B cell (primary cell): ENCODE measurements at regions not wholly inside any gene's neighbourhood (a gene's known extent, or its start where the extent isn't known, plus 50 kb on each side); places are given as distances from the start of the nearest gene placed in this dataset.

Experiments
- ATAC-seq: fragments of 200-7000 bp; cut with Tn5 transposase; one replicate; pipeline ENCODE4 v1.10.0; 2021; ENCODE audit warnings: low read depth, mild to moderate bottlenecking, moderate number of reproducible peaks, moderate library complexity
- CTCF ChIA-PET: fragments of 350-600 bp; sonication (Branson Sonifier 250); formaldehyde crosslinking; loops from one replicate; lab custom pipeline; 2021; ENCODE audit warnings: antibody characterized with exemption, inconsistent platforms; lab: Charles Lee
- POLR2A ChIA-PET: fragments of 350-600 bp; sonication (Branson Sonifier 250); formaldehyde crosslinking; loops from one replicate; lab custom pipeline; 2021; ENCODE audit warnings: antibody characterized with exemption; lab: Charles Lee
- DNase-seq: peaks from one replicate; pipeline ENCODE4 v3.0.0; 2013
- H2AFZ ChIP-seq: 2 replicates; pipeline ENCODE4 v1.6.1; 2012; ENCODE audit warnings: mild to moderate bottlenecking, low read depth, low read length; ENCODE audit not compliant: insufficient read depth, poor library complexity, severe bottlenecking
- H3K27ac ChIP-seq, 2 donors: 1 replicate in 1 of 2; 2 replicates in 1 of 2; pipeline ENCODE4 v1.5.1; 2012 to 2013; ENCODE audit warnings: low read length in 2 of 2, mild to moderate bottlenecking in 2 of 2, moderate library complexity in 1 of 2
- H3K27me3 ChIP-seq, 4 experiments: fragments of 200-600 bp in 1 of 4; sonication (generic) in 1 of 4; replicated peaks in 1 of 4; 1 replicate in 2 of 4; 2 replicates in 2 of 4; pipeline versions ENCODE4 v1.6.1 to v1.7.0; 2013 to 2016; ENCODE audit warnings: low read length in 3 of 4, mild to moderate bottlenecking in 2 of 4, mixed read lengths in 1 of 4, moderate library complexity in 1 of 4; ENCODE audit not compliant: insufficient read depth in 4 of 4, control insufficient read depth in 3 of 4; ENCODE audit errors: control extremely low read depth in 1 of 4
- H3K36me3 ChIP-seq, 2 experiments: replicated peaks in 1 of 2; 1 replicate in 1 of 2; 2 replicates in 1 of 2; pipeline versions ENCODE4 v1.6.1 to v1.7.1; 2013; ENCODE audit warnings: low read length in 1 of 2; ENCODE audit not compliant: insufficient read depth in 2 of 2, control insufficient read depth in 1 of 2; ENCODE audit errors: control extremely low read depth in 1 of 2, extremely low read depth in 1 of 2
- H3K4me1 ChIP-seq, 2 donors: fragments of 200-600 bp in 1 of 2; sonication (generic) in 1 of 2; 1 replicate in 1 of 2; 2 replicates in 1 of 2; pipeline versions ENCODE4 v1.5.1 to v1.6.1; 2013 to 2017; ENCODE audit warnings: low read length in 2 of 2; ENCODE audit not compliant: control insufficient read depth in 2 of 2, insufficient read depth in 2 of 2
- H3K4me2 ChIP-seq: replicated peaks from 2 replicates; pipeline ENCODE3; 2012; ENCODE audit warnings: mild to moderate bottlenecking, low read depth, low read length; ENCODE audit not compliant: poor library complexity, severe bottlenecking
- H3K4me3 ChIP-seq, 5 experiments: fragments of 200-600 bp in 1 of 5; sonication (generic) in 1 of 5; 1 replicate in 3 of 5; 2 replicates in 2 of 5; pipeline versions ENCODE4 v1.5.1 to v1.7.0; 2011 to 2016; ENCODE audit warnings: low read length in 4 of 5, mild to moderate bottlenecking in 4 of 5, low read depth in 2 of 5, control low read depth in 1 of 5, moderate library complexity in 1 of 5; ENCODE audit not compliant: insufficient read depth in 1 of 5; ENCODE audit errors: control extremely low read depth in 1 of 5, extremely low read depth in 1 of 5
- H3K79me2 ChIP-seq: fragments of 200-600 bp; sonication (generic); one replicate; pipeline ENCODE4 v1.6.0; 2016; ENCODE audit warnings: low read length; ENCODE audit not compliant: control insufficient read depth, insufficient read depth
- H3K9ac ChIP-seq: fragments of 200-600 bp; sonication (generic); 2 replicates; pipeline ENCODE4 v1.6.1; 2017; ENCODE audit warnings: mild to moderate bottlenecking, low read length, moderate library complexity
- H3K9me3 ChIP-seq, 3 donors: one replicate each; pipeline versions ENCODE4 v1.6.1 to v1.7.1; 2013; ENCODE audit warnings: low read length in 2 of 3; ENCODE audit not compliant: control insufficient read depth in 2 of 3, insufficient read depth in 1 of 3; ENCODE audit errors: control extremely low read depth in 1 of 3
- H4K20me1 ChIP-seq: 2 replicates; pipeline ENCODE4 v1.6.0; 2012; ENCODE audit warnings: mild to moderate bottlenecking, low read length; ENCODE audit not compliant: insufficient read depth, control insufficient read depth, poor library complexity, severe bottlenecking
- H3K27ac Mint-ChIP-seq: one replicate; pipeline ENCODE4 v1.8.0; 2021; ENCODE audit warnings: mixed read lengths
- H3K27me3 Mint-ChIP-seq: one replicate; pipeline ENCODE4 v1.8.0; 2021; ENCODE audit warnings: mixed read lengths
- H3K4me1 Mint-ChIP-seq: one replicate; pipeline ENCODE4 v1.8.0; 2021; ENCODE audit warnings: mixed read lengths
- H3K4me3 Mint-ChIP-seq: one replicate; pipeline ENCODE4 v1.8.0; 2021; ENCODE audit warnings: mixed read lengths
- H3K9me3 Mint-ChIP-seq: one replicate; pipeline ENCODE4 v1.8.0; 2022; ENCODE audit warnings: mixed read lengths; ENCODE audit not compliant: insufficient read depth
- CTCF ChIP-seq: fragments of 200-600 bp; IDR thresholded peaks from one replicate; pipeline ENCODE4 v1.8.0; 2022; ENCODE audit warnings: antibody characterized with exemption, mild to moderate bottlenecking
- EZH2 ChIP-seq: IDR thresholded peaks from 2 replicates; pipeline ENCODE4 v1.6.1; 2012; ENCODE audit warnings: borderline replicate concordance, low read depth, mild to moderate bottlenecking, moderate library complexity, low read length; ENCODE audit not compliant: insufficient read depth, poor library complexity, severe bottlenecking
- WGBS: methylation state at CpG from one replicate; pipeline ENCODE4 v1.1.5; 2013; ENCODE audit warnings: missing lambda C conversion rate; ENCODE audit not compliant: insufficient coverage; 5-methylcytosine and 5-hydroxymethylcytosine counted together
- intact Hi-C: fragments of 100-400 bp; cut with micrococcal nuclease; formaldehyde crosslinking; loops from one replicate; pipeline ENCODE4 v1.10.0; 2022

- ChIA-PET POLR2A (no interaction called here), CTCF (no interaction called here)
- Mint-ChIP-seq H3K27me3 (no peaks in the 10 kb centered on the region), H3K4me1 (no peaks in the 10 kb centered on the region), H3K4me3 (no peak overlapping the region), H3K9me3 (no peaks in the 10 kb centered on the region), H3K27ac (no peak overlapping the region)
- no peaks in the 10 kb centered on the region for H3K4me1 ChIP-seq
- no peaks in the 10 kb centered on the region for H4K20me1 ChIP-seq
- no peaks in the 10 kb centered on the region for H3K27me3 ChIP-seq
- WGBS: no CpG with 5 or more reads among the region's 1 CpG
- no peak overlapping the region for H3K4me3 ChIP-seq
- TF ChIP-seq EZH2: no peak
- no peak for TF ChIP-seq CTCF
- ATAC-seq (no peak), DNase-seq (no peak)
- no peaks in the 10 kb centered on the region for H3K36me3 ChIP-seq
- H2AFZ ChIP-seq: no peak overlapping the region
- intact Hi-C loops: no loop called here
- no peak overlapping the region for H3K9ac ChIP-seq
- H3K27ac ChIP-seq: no peak overlapping the region
- H3K4me2 ChIP-seq: no peak overlapping the region
- no peaks in the 10 kb centered on the region for H3K79me2 ChIP-seq
- no peaks in the 10 kb centered on the region for H3K9me3 ChIP-seq
Observed at GRCh38 chr7:94739180-94739579, 83.2 kb upstream of the SGCE start.

GRCh38 chr7:94740509-94740908, 84.6 kb upstream of the SGCE start:
- H4K20me1 ChIP-seq: no peaks in the 10 kb centered on the region
- H3K9me3 Mint-ChIP-seq: no peaks in the 10 kb centered on the region
- no peaks in the 10 kb centered on the region for H3K27me3 ChIP-seq
- H3K4me2 ChIP-seq: no peak overlapping the region
- no peaks in the 10 kb centered on the region for H3K4me1 Mint-ChIP-seq
- no peaks in the 10 kb centered on the region for H3K27me3 Mint-ChIP-seq
- no peak for DNase-seq
- no peak overlapping the region for H3K27ac Mint-ChIP-seq
- ChIA-PET POLR2A (no interaction called here), CTCF (no interaction called here)
- ATAC-seq: no peak
- H3K9me3 ChIP-seq: no peaks in the 10 kb centered on the region
- no peak overlapping the region for H2AFZ ChIP-seq
- H3K27ac ChIP-seq: no peak overlapping the region
- no peaks in the 10 kb centered on the region for H3K79me2 ChIP-seq
- H3K4me3 Mint-ChIP-seq: no peak overlapping the region
- TF ChIP-seq CTCF (no peak), EZH2 (no peak)
- no peaks in the 10 kb centered on the region for H3K36me3 ChIP-seq
- H3K4me3 ChIP-seq: no peak overlapping the region
- intact Hi-C loops: no loop called here
- H3K4me1 ChIP-seq: no peaks in the 10 kb centered on the region
- no peak overlapping the region for H3K9ac ChIP-seq
